Loucy (cell line): ENCODE measurements at regions not wholly inside any gene's neighbourhood (a gene's known extent, or its start where the extent isn't known, plus 50 kb on each side); places are given as distances from the start of the nearest gene placed in this dataset.

Experiments
- EZH2phosphoT487 ChIP-seq: fragments of 200-600 bp; IDR thresholded peaks from 2 replicates; pipeline ENCODE4 v1.6.1; 2018; ENCODE audit warnings: antibody characterized with exemption, mild to moderate bottlenecking, moderate library complexity, borderline replicate concordance
- TF ChIP-seq, protein P1 (sequence below): fragments of 200-600 bp; sonication (generic); conservative IDR thresholded peaks from 2 replicates; pipeline ENCODE4 v1.5.1; 2014; ENCODE audit warnings: mild to moderate bottlenecking, antibody characterized with exemption, low read length

GRCh38 chrX:26778320-26778888 is 562.4 kb downstream of the MAGEB5 start:
- TF ChIP-seq, protein P1, sequence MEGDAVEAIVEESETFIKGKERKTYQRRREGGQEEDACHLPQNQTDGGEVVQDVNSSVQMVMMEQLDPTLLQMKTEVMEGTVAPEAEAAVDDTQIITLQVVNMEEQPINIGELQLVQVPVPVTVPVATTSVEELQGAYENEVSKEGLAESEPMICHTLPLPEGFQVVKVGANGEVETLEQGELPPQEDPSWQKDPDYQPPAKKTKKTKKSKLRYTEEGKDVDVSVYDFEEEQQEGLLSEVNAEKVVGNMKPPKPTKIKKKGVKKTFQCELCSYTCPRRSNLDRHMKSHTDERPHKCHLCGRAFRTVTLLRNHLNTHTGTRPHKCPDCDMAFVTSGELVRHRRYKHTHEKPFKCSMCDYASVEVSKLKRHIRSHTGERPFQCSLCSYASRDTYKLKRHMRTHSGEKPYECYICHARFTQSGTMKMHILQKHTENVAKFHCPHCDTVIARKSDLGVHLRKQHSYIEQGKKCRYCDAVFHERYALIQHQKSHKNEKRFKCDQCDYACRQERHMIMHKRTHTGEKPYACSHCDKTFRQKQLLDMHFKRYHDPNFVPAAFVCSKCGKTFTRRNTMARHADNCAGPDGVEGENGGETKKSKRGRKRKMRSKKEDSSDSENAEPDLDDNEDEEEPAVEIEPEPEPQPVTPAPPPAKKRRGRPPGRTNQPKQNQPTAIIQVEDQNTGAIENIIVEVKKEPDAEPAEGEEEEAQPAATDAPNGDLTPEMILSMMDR: peak; percentile 51
- no peak for TF ChIP-seq EZH2phosphoT487
